GM18505 (cell line): ENCODE measurements at regions not wholly inside any gene's neighbourhood (a gene's known extent, or its start where the extent isn't known, plus 50 kb on each side); places are given as distances from the start of the nearest gene placed in this dataset.
A peak's percentile ranks its signal among the peaks of the same experiment; 100 is the strongest.

Experiments
- ATAC-seq: cut with Tn5 transposase; IDR thresholded peaks from one replicate; pipeline ENCODE4 v1.9.1; 2021; ENCODE audit not compliant: unreplicated experiment
- POLR2A ChIP-seq: IDR thresholded peaks from 4 replicates; pipeline ENCODE4 v1.6.1; 2011; ENCODE audit warnings: borderline replicate concordance; ENCODE audit not compliant: insufficient read depth, insufficient read length; ENCODE audit errors: extremely low read depth

GRCh38 chr6:97656236-97656635 is 373.2 kb upstream of the MMS22L start:
- no peak for TF ChIP-seq POLR2A
- ATAC-seq, result no peak

- no peak for TF ChIP-seq POLR2A
- no peak for ATAC-seq
Measured at GRCh38 chr6:97656706-97657350, 373.8 kb upstream of the MMS22L start.

DNA sequence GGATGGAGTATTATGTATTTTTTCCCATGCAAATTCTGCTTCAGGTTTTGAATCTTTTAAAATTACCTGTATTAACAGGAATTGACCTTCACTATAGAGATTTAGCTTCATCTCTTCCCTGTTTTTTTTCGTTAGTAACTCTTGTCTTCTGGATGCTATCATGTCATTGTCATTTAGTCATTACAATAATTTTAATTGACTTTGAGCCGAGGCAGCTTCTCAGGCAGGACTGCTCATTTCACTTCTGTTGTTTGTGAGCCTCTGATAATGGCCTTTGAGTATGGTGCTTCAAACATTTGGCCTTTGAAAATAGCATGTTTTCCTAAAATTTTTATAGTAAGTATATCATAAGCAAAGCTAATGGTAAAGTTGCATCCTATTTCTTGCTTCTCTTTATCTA is 375.1 kb upstream of the MMS22L start:
- TF ChIP-seq POLR2A, result no peak
- ATAC-seq, result no peak

DNA sequence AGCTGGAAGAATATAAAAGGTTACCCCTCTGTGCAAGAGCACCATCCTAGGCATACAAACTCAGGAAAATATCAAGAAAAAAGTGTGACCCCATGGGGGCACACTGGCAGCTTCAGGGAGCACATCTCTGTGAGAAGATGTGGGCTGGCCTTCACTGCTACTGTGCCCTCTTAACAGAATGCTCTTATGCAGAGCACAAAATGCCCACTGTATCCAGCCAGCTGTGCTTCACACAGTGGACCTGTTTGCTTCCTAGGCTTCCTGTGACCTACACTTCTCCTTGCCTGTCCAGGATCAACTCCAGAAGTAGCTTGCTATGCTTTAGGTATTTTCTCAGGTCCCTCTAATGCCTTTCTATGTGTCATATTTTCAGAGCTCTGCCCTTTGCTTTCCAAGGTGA is 380.2 kb upstream of the MMS22L start:
- no peak for TF ChIP-seq POLR2A
- ATAC-seq, result no peak

- no peak for ATAC-seq
- no peak for TF ChIP-seq POLR2A
Measured at GRCh38 chr6:97665446-97665845, 382.4 kb upstream of the MMS22L start.

DNA sequence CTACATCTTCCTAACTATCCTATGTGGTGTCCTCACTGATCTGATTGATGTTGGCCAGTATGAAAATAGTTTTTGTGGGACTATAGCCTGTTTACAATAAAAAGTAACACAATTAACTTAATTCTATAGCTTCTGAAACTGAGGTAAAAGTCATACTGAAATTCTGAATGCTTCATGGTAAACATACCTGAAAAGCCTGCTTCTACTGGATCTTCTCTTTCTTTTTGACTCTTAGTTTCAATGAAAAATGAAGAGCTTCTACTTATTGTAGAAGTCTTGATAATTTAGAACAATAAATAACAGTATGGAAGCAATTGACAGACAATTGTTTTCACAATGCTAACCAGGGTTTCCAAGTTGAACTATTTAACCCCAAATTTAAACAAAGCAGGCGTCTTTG is 383.9 kb upstream of the MMS22L start:
- no peak for ATAC-seq
- TF ChIP-seq POLR2A, result no peak

DNA sequence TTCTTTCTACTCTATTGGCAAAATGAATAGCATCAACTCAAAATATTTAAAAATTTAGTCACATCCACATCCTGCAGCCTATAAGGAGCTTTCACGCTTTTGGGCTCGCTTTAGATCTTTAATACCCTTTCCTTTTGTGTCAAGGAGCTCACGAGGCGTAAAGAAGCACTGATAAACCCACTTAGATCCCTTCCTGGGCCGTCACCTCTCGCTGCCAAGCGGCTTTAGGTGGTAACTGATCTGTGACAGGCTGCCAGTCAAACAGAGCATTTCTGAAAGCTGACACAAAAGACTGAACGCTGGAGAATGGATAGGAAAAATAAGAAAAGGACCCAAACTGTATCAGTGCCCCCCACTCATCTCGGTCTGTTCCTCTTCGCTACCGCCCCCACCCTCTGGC is 385.7 kb upstream of the MMS22L start:
- no peak for TF ChIP-seq POLR2A
- peak; percentile 50 for ATAC-seq

DNA sequence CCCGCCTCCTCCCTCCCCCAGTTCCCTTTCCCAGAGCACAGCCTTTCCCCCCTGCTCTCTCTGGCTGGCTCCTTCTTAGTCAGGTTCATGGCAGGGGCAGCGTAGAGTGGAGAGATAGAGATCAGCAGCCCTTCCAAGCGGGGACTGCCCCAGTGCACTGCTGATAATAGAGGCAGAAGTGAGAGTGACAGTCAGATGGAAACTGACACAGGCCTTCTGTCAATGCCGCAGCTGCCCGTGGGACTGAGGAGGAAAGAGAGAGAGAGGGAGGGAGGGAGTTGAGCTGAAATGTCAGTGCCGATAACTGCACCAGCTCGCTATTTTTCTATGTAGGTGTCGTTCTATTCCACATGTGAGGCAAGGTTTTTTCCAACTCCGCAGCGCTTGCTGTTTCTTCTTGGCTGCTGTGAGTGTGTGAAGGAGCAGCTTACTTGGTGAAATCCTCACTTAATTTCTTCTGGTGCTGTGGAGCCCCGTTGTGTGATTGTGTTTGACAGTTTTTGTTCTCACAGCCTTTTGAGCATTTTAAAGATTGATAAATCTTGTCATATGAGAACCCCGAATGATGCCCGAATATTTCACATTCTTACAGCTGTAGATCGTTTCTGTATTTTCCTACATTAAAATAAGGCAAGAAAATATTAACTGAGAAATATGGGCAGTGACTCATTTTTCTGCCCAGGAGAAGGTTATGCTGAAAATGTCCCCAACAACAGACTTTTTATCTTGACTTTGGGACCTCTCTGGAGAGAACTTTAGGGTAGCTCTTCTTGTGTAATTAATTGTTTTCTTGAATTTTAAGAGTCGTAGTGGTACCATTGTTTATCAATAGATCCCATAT is 386.4 kb upstream of the MMS22L start:
- TF ChIP-seq POLR2A, result no peak
- ATAC-seq, result peak; percentile 100

DNA sequence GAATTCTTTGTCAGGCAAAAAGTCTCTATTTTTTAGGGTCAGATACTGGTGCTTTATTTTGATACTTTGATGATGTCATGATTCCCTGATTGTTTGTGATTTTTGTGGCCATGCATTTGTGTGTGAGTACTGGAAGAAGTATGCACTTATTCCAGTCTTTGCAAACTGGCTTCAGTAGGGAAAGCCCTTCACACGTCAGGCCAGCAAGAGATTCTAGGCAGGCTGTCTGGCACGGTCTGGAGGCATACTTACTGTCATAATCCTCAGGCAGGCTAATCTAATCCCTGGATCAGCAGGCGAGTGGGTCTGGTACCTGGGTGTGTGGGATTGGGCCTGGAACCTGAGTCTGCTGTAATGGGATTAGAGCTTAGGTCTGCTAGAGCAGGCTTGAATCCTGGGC is 391.8 kb upstream of the MMS22L start:
- TF ChIP-seq POLR2A, result no peak
- no peak for ATAC-seq

DNA sequence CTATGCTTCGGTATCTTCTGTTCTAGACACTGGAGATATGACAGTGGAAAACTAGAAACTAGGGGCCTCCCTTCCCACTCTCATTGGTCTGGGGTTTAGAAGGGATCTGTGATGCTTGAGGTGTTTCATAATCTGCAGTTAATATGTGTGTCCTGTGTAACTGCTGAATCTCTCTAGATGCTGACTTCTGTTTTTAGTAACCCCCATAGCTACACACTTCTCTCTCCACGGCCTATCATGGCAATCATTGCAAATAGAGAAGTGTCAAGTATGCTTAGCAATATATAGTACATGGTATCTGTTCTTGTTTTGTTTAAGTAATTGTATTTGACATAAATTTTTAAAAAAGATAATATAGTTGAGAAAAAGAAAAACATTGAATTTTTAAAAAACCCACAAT is 394.6 kb upstream of the MMS22L start:
- no peak for TF ChIP-seq POLR2A
- no peak for ATAC-seq

DNA sequence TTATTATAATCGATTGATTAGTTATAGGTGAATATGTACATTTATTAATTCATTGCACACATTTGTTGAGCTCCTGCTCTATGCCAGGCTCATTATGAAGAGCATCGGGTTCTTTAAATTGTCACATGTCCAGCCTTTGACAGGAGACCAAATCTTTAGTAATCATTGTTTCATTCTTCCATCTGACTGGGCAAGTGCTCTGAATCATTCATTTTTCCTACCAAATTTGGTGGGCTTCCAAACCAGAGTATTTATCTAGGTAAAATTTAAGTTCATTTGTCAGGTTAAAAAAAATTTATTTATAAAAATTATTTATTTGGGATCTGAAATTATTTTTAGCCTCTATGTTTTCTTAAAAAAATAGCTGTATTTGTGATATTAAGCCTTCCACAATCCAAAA is 404.9 kb upstream of the MMS22L start:
- no peak for ATAC-seq
- no peak for TF ChIP-seq POLR2A

GRCh38 chr6:97689078-97689754 is 406.2 kb upstream of the MMS22L start:
- ATAC-seq, result no peak
- no peak for TF ChIP-seq POLR2A

DNA sequence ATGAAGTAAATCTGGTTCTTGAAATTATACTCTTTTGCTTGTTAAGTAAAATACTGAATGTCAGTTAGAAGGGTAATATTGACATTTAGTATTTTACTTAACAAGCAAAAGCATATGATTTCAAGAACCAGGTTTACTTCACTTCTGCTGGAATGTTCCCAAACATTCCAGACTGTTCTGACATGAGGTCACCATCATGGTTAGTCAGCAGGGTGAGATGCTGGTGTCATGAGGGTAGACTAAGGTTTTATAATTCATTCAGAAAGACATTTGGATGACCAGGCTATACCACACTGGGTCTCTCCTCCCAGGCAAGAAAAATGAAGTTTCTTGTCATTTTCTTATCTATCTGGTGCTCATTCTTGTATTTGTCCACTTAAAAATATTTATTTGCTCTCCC is 414.4 kb upstream of the MMS22L start:
- no peak for ATAC-seq
- TF ChIP-seq POLR2A, result no peak

- no peak for ATAC-seq
- no peak for TF ChIP-seq POLR2A
Measured at GRCh38 chr6:97701801-97702200, 418.8 kb upstream of the MMS22L start.

DNA sequence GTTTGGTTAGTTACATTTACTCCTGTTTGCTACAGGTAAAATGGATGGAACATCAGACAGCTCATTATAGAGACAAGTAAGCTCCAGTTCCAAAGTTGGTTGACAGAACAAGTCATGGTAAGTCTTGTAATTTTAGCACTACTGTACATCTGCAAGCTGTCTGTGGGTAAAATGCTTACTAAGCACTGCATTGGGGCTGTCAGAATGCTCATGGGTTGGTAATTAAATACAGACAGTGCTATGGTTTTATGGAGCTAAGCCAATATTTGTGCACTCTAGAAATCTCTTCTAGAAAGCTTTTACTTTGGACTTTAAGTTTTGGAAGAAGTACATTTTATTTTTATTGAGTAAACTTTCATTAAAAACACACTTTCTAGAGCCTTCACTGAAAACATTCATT is 419.2 kb upstream of the MMS22L start:
- ATAC-seq, result no peak
- no peak for TF ChIP-seq POLR2A

DNA sequence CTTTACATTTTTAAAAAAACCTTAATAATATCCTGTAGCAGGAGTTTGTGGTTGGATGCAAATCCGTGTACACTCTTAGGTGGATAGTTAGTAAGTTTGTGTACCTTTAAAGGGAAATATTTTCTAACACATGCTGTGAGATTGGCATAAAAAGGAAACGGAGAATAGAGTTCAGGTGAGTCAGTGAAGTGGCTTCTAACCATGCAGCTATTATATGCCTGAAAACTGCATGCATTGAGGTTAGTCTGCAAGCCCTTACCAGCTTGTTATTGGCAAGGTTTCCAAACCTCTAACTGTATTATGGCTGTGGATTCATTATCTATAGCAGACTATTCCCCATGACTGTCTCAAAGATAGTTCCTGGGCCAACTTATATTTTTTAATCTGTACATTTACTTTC is 420.6 kb upstream of the MMS22L start:
- no peak for ATAC-seq
- TF ChIP-seq POLR2A, result no peak
